H1 (cell line): ENCODE measurements at regions not wholly inside any gene's neighbourhood (a gene's known extent, or its start where the extent isn't known, plus 50 kb on each side); places are given as distances from the start of the nearest gene placed in this dataset.

Experiments used
- CHD1 ChIP-seq: IDR thresholded peaks from 2 replicates; pipeline ENCODE4 v1.6.1; 2012; ENCODE audit warnings: low read depth, low read length, improper control_type of control experiment
- CHD7 ChIP-seq: fragments of 300-600 bp; sonication (generic); IDR thresholded peaks from 2 replicates; pipeline ENCODE4 v1.7.1; 2012; ENCODE audit warnings: low read length, moderate library complexity, mild to moderate bottlenecking, inconsistent platforms; ENCODE audit not compliant: insufficient replicate concordance
- MAFK ChIP-seq: IDR thresholded peaks from 2 replicates; pipeline ENCODE4 v1.6.1; 2012; ENCODE audit warnings: low read depth, mild to moderate bottlenecking, improper control_type of control experiment, low read length
- SIN3A ChIP-seq, 2 experiments: IDR thresholded peaks in 1 of 2; conservative IDR thresholded peaks in 1 of 2; 2 replicates each; pipeline ENCODE4 v1.6.1; 2011 to 2012; ENCODE audit warnings: low read length in 2 of 2, improper control_type of control experiment in 1 of 2, low read depth in 1 of 2, mild to moderate bottlenecking in 1 of 2
- SRF ChIP-seq: IDR thresholded peaks from 2 replicates; pipeline ENCODE4 v1.6.1; 2011; ENCODE audit warnings: mild to moderate bottlenecking, low read depth, low read length, moderate library complexity
- TAF7 ChIP-seq: optimal IDR thresholded peaks from 2 replicates; pipeline ENCODE3; 2011; ENCODE audit warnings: low read depth, mild to moderate bottlenecking, inconsistent platforms, low read length, moderate library complexity, borderline replicate concordance

- no peak for TF ChIP-seq CHD7
- no peak for TF ChIP-seq CHD1
- no peak for TF ChIP-seq MAFK
- TF ChIP-seq SRF = no peak
- no peak for TF ChIP-seq TAF7
- no peak for TF ChIP-seq SIN3A (conservative IDR thresholded peaks at IDR 0.05 in 1 of 2, IDR thresholded peaks at IDR 0.05 in 1 of 2; ENCODE audit: low read depth in 1 of 2, low read length in 2 of 2)
Measured at GRCh38 chr5:4717446-4717845, 422.7 kb upstream of the ADAMTS16 start (continued).
